Middle frontal gyrus (tissue), 1 donor: ENCODE measurements at regions not wholly inside any gene's neighbourhood (a gene's known extent, or its start where the extent isn't known, plus 50 kb on each side); places are given as distances from the start of the nearest gene placed in this dataset.
A peak's percentile ranks its signal among the peaks of the same experiment; 100 is the strongest.
"Not testable (repeated sequence)": the region's sequence is repeated elsewhere in the genome, so short reads cannot be mapped to it uniquely, and the experiment has no call there.

Experiments
- DNase-seq: peaks from one replicate; pipeline ENCODE4 v3.0.0-alpha.2; 2015; ENCODE audit warnings: low spot score; ENCODE audit errors: extremely low spot score

GRCh38 chr3:72163809-72164634, 379.1 kb upstream of the PROK2 start:
- DNase-seq = no peak

GRCh38 chr3:72162649-72163184, 377.8 kb upstream of the PROK2 start:
- DNase-seq = no peak

- DNase-seq = no peak
These were observed 377.1 kb upstream of the PROK2 start for GRCh38 chr3:72161881-72162595.

DNA sequence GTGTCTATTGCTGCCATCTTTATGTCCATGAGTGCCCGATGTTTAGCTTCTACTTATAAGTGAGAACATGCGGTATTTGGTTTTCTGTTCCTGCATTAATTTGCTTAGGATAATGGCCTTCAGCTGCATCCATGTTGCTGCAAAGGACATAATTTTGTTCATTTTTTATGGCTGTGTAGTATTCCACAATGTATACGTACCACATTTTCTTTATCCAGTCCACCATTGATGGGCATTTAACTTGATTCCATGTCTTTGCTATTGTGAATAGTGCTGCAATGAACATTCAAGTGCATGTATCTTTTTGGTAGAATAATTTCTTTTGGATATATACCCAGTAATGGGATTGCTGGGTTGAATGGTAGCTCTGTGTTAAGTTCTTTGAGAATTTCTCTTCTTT, 376.3 kb upstream of the PROK2 start:
- not testable (repeated sequence) for DNase-seq

GRCh38 chr3:72160351-72160750, 375.4 kb upstream of the PROK2 start:
- no peak for DNase-seq

DNA sequence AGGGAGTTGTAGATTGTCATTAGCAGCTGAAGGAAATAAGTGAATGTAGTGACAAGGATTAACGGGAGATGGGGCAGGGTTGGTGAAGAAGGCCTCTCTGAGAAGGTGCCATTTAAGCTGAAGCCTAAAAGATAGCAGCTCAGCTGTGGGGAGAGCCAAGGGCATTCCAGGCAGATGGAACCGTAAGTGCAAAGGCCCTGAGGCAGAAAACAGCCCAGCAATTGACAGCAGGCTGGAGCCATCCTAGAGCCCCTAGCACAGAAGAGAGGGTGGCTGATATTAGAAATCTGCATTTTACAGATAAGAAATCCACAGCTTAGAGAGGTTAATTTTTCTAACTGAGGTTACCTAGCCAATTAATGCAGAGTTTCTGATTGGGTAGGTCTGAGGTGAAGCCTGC, 374.5 kb upstream of the PROK2 start:
- no peak for DNase-seq

DNA sequence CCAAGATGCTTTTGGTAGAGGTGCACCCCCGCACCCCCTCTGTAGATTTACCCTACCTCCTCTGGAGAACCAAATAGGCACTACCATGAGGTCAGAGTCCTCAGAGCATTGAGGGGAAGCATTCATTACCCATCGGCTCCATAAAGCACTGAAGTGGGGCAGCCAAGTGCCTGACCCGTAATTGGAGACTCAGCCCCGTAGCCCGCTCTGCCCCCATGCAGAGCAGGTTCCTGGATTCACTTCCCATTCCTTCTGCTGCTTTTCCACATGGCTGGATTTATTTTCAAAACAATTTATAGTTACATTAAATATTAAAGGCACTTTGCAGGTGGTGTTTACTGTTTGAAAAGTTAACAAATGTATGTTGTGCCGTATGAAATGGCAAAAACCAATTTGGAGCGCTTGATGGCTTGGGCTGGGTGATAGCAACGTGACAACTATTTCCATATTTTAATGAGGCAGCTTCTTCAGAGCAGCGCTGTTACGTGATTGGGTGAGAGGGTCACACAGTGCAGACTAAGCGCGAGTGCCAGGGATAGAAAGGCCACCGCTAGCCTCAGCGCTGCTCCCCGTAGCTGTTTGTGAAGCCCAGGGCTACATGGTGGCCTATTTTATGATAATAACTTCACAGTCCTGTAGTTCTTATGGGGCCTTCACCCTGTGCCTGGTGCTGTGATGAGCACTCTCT, 373.8 kb upstream of the PROK2 start:
- no peak for DNase-seq

DNA sequence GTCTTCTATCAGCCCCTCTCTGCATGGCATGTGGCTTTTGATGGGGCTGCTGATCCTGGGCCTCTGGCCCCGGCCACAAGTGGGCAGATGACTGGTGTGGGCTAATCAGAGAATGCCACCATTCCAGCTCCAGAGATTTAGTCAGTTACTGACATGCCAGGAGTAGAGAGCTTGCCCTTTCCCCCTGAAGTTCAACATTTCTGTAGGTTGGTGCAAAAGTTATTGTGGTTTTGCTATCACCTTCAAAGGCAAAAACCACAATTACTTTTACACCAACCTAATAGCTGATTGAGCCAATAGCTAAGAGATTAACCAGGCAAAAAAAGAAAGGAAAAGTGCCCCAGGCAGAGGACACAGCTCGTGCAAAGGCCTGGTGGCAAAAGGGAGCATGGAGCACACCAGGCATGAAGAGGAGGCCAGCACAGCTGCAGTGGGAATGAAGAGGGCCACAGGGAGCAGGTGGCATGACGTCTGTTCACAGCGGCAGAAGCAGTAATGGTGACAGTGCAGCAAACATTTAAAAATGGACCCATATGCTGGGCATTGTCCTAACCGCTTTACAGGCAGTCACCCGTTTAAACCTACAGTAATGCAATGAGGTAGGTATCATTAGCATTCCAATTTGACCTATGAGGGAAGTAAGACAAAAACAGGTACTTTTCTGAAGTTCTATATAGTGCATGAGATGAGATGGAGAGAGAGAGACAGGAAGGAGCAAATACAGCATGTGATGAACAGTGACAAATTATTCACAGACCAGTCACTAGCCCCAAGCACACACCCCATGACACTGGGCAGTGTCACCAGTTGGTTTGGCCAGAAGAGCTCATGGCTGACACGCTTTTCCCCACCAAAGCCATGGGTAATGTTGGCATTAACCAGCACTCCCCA, 373.0 kb upstream of the PROK2 start:
- no peak for DNase-seq

- DNase-seq = no peak
These were observed 370.6 kb upstream of the PROK2 start for GRCh38 chr3:72155391-72156064.

GRCh38 chr3:72154391-72155335, 369.7 kb upstream of the PROK2 start:
- DNase-seq = no peak

- DNase-seq = no peak
These were observed 368.7 kb upstream of the PROK2 start for GRCh38 chr3:72153477-72154314.

- peak; percentile 68 for DNase-seq
These were observed 367.9 kb upstream of the PROK2 start for GRCh38 chr3:72152551-72153476.

- no peak for DNase-seq
These were observed 366.7 kb upstream of the PROK2 start for GRCh38 chr3:72151465-72152238.

DNA sequence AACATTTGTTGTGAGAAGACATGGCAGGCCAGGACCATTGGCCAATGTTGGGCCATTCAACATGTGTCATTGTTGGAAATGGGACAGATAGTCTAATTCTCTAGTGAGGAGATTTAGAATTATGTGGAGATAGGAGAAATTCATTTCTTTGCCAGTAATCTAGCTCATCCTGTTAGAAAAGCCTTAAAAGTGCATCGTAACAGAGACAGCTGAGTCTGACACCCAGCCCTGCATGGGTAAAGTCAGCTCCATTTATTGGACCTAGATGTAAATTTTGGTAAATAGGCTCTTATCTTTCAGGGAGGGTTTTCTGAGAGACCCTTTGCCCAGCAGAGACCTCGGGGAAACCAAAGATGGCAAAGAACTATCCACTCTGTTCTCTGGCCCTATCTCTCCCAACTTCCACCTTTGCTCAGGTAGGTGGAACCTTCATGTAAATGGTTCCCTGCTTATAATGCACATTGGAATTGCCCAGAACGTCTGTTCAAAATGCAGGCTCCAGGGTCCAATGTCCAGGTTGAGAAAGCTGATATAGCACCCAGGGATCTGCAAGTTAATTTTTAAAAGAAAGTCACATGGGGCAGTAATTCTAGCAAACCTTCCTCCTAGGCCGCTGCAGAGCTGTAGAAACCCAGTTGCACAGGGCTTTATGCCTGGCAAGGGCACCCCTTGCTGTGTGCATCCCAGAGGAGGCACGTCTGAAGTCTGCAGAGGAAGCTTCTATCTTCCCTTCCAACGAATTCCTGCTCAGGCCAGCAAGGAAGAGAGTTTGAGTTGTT, 365.9 kb upstream of the PROK2 start:
- no peak for DNase-seq

GRCh38 chr3:72149645-72150300, 364.8 kb upstream of the PROK2 start:
- DNase-seq = no peak
